Kidney epithelial cell (primary cell): ENCODE measurements at regions not wholly inside any gene's neighbourhood (a gene's known extent, or its start where the extent isn't known, plus 50 kb on each side); places are given as distances from the start of the nearest gene placed in this dataset.
A peak's percentile ranks its signal among the peaks of the same experiment; 100 is the strongest.

Experiments
- DNase-seq: peaks from one replicate; pipeline ENCODE4 v3.0.0-alpha.2; 2010; ENCODE audit warnings: low read depth
- H3K27me3 ChIP-seq: 2 replicates; pipeline ENCODE4 v1.6.0; 2011; ENCODE audit warnings: low read length; ENCODE audit not compliant: control insufficient read depth, insufficient read depth
- H3K36me3 ChIP-seq: 2 replicates; pipeline ENCODE4 v1.5.1; 2011; ENCODE audit warnings: low read length; ENCODE audit not compliant: control insufficient read depth, insufficient read depth
- H3K4me3 ChIP-seq: 2 replicates; pipeline ENCODE4 v1.5.1; 2011; ENCODE audit warnings: low read depth, mild to moderate bottlenecking, control low read depth, low read length
- TF ChIP-seq, protein P1 (sequence below): IDR thresholded peaks from 2 replicates; pipeline ENCODE4 v1.5.1; 2011; ENCODE audit warnings: mild to moderate bottlenecking, moderate library complexity, low read length, control low read depth, inconsistent platforms; ENCODE audit not compliant: insufficient read depth, poor library complexity, severe bottlenecking

DNA sequence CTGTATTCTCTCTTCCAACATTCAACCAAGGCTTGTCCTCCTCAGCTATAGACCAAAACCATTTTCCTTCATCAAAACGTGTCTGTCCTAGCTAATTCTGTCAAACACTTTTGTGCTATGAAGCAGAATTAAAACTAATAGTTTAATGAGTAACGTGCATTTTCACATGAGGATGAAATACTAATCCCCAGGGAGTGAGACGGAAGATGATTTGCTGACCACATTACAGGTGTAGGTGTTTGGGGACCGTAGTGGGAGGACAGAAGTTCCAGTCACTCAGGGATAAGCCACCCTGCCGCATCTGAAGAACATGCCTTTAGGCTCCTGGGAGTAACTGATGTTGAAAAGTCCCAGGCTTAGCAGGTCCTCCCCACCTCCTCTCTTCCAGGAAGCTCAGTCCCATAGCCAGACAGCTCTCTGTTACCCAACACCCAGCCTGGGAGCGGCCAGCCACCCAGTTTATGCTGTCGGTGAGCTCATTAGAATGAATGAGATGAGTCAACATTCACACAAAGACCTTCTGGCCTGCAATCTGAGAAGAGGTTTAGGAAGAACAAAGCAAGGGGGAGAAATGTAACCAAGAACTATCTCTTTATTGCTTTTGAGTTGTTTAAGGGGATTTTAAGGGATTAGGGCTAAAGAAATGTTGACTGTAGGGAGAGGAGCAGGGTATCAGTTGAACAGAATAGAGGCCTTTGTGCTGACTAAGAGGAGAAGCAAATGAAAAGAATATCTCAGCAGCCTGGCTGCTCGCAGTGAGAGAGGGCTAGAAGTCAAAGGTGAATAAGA is 122.5 kb downstream of the FOXI3 start:
- H3K4me3 ChIP-seq = no peak overlapping the region
- peak; percentile 70 for DNase-seq
- no peaks in the 10 kb centered on the region for H3K36me3 ChIP-seq
- no peaks in the 10 kb centered on the region for H3K27me3 ChIP-seq
- TF ChIP-seq, protein P1, sequence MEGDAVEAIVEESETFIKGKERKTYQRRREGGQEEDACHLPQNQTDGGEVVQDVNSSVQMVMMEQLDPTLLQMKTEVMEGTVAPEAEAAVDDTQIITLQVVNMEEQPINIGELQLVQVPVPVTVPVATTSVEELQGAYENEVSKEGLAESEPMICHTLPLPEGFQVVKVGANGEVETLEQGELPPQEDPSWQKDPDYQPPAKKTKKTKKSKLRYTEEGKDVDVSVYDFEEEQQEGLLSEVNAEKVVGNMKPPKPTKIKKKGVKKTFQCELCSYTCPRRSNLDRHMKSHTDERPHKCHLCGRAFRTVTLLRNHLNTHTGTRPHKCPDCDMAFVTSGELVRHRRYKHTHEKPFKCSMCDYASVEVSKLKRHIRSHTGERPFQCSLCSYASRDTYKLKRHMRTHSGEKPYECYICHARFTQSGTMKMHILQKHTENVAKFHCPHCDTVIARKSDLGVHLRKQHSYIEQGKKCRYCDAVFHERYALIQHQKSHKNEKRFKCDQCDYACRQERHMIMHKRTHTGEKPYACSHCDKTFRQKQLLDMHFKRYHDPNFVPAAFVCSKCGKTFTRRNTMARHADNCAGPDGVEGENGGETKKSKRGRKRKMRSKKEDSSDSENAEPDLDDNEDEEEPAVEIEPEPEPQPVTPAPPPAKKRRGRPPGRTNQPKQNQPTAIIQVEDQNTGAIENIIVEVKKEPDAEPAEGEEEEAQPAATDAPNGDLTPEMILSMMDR = no peak

DNA sequence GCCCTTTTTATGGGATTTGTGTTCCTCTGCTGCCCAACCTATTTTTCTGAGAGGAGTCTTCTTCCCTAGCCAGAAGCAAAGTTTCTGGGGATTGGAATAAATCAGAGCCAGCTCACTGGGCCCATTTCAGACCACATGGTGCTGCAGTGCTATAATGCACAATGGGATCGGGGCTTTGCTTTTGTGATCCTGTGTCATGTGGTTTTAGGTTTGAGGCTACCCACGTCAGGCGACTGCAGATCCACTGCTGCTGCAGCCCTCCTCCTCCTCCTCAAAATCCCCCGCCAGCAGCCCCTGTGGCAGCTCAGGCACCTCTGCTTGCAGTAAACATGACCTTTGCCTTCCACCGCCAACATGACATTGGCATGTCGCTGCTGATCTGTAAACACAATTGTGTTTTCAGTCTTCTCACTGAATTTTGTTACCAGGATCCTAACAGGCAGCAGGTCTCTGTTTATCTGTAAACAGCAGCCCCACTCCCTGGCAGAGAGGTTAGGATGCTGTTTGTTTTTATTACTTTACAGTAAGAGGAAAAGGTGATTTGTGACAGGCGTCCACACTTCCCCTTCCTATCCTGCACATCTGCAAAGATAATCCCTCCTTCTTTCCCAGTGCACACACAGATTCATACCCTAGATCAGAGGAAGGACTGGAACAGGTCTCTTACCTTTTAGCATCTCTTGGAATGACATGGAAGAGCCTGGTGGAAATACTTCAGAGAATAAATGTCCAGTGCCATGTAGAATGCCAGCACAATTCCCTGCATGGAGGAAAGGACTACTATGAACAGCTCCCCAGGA is 130.8 kb downstream of the FOXI3 start:
- no peak for DNase-seq
- H3K36me3 ChIP-seq = no peaks in the 10 kb centered on the region
- H3K27me3 ChIP-seq = peaks cover 3% of the 10 kb centered on the region
- TF ChIP-seq, protein P1 = no peak
- no peak overlapping the region for H3K4me3 ChIP-seq

DNA sequence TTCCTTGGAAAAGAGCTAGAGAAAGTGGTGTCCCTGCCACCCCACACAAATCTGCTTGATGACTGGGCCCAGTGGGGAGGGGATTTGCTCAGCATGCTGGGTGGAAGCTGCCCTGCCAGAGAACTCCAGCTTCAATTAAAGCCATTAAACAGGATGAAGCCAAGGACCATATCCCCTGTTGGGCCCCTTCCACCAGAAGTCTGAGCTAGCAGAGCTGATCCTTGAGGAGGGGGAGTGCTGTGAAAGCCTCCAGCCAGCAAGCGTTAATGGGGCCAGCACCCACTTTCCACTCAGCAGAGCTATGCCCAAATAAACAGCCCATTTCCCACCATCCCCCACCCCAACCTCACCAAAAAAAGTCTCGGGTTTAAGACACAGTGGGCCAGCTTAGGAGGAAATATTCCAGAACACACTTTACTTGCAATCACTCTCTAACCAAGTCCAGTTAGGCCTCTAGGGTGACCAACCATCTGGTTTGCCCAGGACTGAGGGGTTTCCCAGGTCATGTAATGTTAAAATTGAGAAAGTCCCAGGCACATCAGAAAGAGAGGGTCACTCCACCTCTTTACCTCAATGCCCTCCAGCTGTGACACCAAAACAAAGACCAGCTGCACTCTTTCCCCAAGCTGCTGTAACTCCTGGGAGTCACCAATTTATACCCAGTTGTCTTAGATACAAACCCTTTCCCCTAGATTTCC is 132.3 kb downstream of the FOXI3 start:
- Histone ChIP-seq H3K36me3 (no peaks in the 10 kb centered on the region), H3K4me3 (no peak overlapping the region), H3K27me3 (peaks cover 3% of the 10 kb centered on the region)
- no peak for DNase-seq
- TF ChIP-seq, protein P1 = no peak

DNA sequence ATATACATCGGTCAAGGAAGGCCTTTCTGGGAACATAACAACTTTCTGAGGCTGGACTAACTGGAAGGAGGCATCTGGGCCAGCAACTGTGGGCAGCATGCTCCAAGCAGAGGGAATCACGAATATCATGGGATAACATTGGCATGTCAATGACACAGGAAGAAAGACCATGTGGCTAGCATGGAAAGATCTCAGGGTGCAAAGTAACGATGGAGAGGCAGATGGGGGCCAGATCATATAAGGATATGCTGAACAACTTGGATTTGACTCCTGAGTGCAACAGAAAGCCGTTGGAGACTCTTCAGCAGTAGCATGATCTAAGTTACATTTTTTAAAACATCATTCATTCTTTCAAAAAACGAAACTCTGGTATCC is 133.6 kb downstream of the FOXI3 start:
- TF ChIP-seq, protein P1 = no peak
- DNase-seq = no peak
- peaks cover 3% of the 10 kb centered on the region for H3K27me3 ChIP-seq
- H3K4me3 ChIP-seq = no peak overlapping the region
- no peaks in the 10 kb centered on the region for H3K36me3 ChIP-seq

DNA sequence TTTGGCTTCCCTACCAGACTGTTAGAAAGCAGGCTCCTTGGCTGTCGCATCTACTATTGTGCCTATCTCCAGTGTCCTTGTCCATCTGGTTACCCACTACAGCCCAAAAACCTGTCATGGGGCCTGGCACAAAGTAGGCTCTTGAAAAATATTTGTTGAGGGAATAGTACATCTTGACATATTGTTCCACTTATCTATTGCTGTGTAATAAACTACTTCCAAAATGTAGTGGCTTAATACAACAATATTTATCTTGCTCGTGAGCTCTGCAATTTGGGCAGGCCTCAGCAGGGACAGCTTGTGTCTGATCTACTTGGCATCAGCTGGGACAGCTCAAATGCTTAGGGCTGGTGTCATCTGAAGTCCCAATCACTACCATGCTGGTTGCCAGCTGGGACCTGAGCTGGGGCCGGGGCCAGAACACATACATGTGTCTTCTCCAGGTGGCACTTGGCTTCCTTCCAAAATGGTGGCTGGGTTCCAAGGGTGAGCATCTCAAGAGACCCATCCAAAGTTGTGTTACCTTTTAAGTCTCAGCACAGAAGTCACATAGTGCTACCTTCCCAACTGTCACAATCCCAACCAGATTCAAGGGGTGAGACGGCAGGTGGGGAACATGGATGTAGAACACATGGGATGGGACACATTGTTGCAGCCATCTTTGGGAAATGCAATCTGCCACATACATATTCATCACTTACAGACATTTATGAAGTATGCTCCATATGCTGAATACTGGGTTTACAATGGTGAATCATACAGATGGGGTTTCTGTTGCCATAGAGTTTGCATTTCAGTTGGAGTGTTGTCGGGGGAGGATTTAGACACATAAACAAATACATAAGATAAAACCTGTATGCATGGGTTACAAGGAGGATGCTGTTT is 134.2 kb downstream of the FOXI3 start:
- TF ChIP-seq, protein P1 = no peak
- no peaks in the 10 kb centered on the region for H3K36me3 ChIP-seq
- no peak overlapping the region for H3K4me3 ChIP-seq
- DNase-seq = no peak
- peaks cover 3% of the 10 kb centered on the region for H3K27me3 ChIP-seq
